Stimulated activated CD8-positive, alpha-beta memory T cell treated with anti-CD3 and anti-CD28 coated beads, Interleukin-15, amount 100 ng/mL, for 1 hour (primary cell): ENCODE measurements at regions not wholly inside any gene's neighbourhood (a gene's known extent, or its start where the extent isn't known, plus 50 kb on each side); places are given as distances from the start of the nearest gene placed in this dataset.
"Not testable (repeated sequence)": the region's sequence is repeated elsewhere in the genome, so short reads cannot be mapped to it uniquely, and the experiment has no call there.

Experiments
- DNase-seq: peaks from one replicate; pipeline ENCODE4 v3.0.0-alpha.2; 2020; ENCODE audit warnings: low read depth

- DNase-seq, result no peak
These were observed 243.8 kb upstream of the JADE1 start for GRCh38 chr4:128565565-128566186.

- no peak for DNase-seq
These were observed 244.4 kb upstream of the JADE1 start for GRCh38 chr4:128565054-128565453.

- no peak for DNase-seq
These were observed 245.3 kb upstream of the JADE1 start for GRCh38 chr4:128564081-128564630.

GRCh38 chr4:128560754-128561495 is 248.6 kb upstream of the JADE1 start:
- DNase-seq, result no peak

GRCh38 chr4:128558896-128559679 is 250.4 kb upstream of the JADE1 start:
- DNase-seq, result no peak

DNA sequence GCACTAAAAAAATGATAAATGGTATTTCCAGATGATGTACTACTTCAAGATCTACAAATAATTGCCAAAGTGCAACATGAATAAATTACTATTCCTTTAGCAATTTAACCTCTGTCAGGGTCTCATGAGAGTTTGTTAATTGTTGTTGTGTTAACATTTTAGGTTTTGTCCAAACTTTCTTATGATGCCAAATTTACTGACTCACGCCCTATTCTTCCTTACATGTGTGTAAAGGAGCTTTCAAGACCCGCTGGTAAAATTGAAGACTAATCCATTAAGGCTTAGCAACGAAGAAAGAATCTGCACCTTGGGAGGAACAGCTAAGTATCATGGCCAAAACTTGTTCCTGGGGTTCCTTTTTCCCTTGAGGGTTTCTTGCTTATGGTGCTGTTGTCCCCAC is 252.7 kb upstream of the JADE1 start:
- DNase-seq, result no peak

DNA sequence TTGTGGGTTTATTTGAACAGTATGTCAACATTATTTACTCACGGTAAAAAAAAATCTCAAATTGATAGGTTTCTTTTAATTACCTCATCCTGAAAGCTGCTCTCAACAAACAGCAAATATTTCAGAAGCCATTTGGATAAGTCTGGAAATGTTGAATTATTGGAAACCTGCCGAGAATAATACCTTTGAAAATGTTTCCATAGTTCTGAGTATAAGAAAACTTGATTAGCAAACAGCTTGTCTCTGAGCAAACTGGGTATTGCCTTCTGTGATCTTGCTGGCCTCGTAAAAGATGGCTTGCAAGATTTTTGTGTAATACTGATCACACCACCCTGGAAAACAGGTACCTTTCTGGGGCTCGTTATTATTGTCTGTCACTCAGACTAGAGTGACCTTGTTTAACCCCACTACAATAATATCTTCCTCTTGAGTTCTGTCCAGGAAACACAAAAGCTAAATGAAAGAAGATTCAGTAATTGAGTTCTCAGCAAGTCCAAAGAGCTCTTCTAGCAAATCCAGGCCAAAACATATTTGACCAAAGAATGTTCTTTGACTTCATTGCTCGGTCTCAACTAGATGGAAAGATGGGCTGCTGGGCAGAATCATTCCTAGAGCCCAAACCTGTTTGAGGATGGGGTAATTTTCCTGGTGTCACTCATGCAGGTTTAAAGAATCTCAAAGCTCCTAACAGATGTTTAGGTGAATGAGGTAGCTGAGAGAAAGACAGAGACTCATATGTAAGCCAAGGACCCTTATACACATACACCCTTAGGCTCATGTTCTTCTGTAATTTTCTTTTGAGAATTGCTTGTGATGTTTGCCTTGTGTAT is 255.6 kb upstream of the JADE1 start:
- DNase-seq, result no peak

GRCh38 chr4:128552586-128552907 is 257.0 kb upstream of the JADE1 start:
- DNase-seq, result no peak

GRCh38 chr4:128551280-128551679 is 258.2 kb upstream of the JADE1 start:
- no peak for DNase-seq

DNA sequence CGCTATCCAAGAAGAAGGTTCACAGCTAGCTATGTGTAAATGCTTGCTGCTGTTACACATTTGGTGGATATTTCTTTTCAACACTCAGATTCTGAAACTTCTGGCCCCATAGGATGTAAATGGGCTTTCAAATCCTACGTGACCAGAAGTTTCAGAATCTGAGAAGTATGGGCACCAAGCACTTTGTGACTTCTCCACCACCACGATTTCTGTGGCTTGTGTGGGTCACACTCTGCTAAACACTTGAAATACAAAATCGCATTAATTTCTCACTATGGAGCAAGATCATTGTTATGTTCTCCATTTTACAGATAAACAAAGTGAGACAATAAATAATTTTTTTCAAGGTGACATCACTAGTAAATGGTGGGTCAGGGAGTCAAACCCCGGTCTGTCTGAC is 259.4 kb upstream of the JADE1 start:
- DNase-seq, result no peak

GRCh38 chr4:128549636-128550035 is 259.9 kb upstream of the JADE1 start:
- DNase-seq, result no peak

- DNase-seq, result no peak
These were observed 260.8 kb upstream of the PGRMC2 start for GRCh38 chr4:128548381-128548780.

DNA sequence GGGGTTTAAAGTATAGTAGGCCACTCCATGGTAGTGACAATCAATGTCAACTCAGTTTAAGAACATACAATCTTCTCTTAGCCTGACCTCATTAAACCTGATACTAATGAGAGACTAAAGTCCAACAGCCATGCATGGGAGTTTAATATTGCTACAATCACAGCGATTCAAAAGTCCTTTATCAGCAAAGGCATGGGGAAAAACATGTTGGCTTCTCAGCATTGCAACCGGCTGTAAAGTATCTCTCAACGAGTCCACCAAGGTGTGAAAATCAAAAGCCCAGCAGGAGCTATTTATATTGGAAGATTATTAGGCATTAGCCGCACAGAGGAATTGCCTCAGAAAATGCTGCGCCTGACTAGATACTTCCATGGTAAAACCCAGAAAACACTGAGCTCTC is 256.7 kb upstream of the PGRMC2 start:
- DNase-seq, result no peak

DNA sequence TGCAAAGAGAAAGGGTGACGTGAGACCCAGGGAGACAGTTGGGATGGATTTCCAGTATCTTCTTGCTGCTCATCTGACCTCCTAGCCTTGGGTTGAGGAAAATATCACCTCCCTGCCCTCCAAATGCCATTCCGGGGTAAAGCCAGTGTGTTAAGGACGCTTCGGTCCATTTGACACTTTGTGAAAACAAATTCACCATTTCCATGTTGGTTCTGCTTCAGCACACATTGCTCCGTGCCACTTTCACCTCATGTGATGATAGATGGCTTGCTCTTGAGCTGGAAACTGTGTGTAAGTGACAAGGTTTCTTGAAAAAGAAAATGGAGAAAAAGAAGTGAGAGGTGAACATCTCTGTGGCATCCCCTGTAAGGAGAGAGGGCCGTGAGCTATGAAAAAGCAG is 256.1 kb upstream of the PGRMC2 start:
- DNase-seq, result no peak

DNA sequence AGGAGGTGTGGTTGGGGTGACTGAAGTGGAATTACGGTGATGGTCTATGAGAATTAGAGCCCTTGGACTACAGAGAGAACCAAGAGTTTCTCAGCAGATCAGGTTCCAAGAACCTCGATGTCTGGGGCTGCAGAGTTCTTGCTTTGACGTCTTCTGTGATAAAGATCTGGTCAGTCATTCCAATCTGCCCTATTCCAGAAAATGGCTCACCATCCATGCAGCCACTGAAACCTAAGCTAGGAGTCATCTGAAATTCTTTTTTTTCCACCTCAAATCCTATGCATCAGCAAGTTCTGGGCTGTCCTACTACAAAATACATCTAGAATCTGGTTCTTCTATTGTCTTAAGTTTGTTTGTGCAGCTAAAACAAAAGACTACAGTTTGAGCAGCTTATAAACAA is 254.4 kb upstream of the PGRMC2 start:
- no peak for DNase-seq

DNA sequence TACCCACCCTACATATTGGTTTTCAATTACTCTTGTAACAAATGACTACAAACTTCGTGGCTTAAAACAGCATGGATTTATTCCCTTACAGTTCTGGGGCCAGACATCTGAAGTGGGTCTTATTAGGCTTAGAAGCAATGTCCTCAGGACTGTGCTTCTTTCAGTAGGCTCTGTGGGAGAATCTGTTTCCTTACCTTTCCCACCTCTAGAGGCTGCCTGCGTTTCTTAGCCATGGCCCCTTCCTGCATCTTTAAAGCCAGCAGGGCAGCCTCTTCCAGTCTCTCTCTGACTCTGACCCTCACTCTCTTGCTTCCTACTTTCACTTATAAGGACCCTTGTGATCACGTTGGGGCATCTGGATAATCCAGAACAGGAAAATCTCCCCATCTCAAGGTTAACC is 252.5 kb upstream of the PGRMC2 start:
- no peak for DNase-seq

GRCh38 chr4:128538111-128538882 is 250.7 kb upstream of the PGRMC2 start:
- DNase-seq, result no peak

GRCh38 chr4:128536746-128537145 is 249.1 kb upstream of the PGRMC2 start:
- DNase-seq, result no peak

DNA sequence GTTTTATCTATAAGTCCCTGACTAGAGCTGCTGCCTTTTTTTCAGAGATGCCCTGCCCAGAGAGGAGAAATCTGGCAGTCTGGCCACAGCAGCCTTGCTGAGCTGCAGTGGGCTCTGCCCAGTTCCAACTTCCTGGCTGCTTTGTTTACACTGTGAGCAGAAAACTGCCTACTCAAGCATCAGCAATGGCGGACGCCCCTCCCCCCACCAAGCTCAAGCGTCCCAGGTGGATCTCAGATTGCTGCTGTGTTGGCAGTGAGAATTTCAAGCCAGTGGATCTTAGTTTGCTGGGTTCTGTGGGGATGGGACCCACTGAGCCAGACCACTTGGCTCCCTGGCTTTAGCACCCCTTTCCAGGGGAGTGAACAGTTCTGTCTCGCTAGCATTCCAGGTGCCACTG is 247.9 kb upstream of the PGRMC2 start:
- DNase-seq, result not testable (repeated sequence)

GRCh38 chr4:128528793-128529553 is 241.4 kb upstream of the PGRMC2 start:
- no peak for DNase-seq
